Activated naive CD4-positive, alpha-beta T cell (primary cell): ENCODE measurements at regions not wholly inside any gene's neighbourhood (a gene's known extent, or its start where the extent isn't known, plus 50 kb on each side); places are given as distances from the start of the nearest gene placed in this dataset.

Source experiments
- DNase-seq, 4 experiments: peaks; one replicate each; lab custom pipeline; 2025; lab: John Stamatoyannopoulos, UW

DNA sequence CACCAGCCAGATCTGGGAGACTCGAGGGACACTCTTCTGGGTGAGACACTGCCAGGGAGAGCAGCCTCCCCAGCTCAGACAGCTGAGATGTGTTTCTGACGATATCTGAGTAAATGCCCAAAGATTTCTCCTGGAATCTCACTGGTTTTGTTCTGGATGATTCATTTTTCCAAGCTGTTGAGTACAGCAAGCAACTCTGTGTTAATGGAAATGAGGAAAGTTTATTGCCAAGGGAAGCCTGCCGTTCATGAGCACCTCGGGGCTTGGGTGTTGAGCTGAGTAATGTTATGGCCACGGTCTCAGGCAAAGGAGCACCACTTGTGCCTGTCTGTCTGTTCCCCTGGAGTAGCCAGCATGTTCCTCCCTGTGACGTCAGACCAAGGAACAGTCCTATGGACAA lies 1132.4 kb downstream of the BRD1 start:
- no peak for DNase-seq

DNA sequence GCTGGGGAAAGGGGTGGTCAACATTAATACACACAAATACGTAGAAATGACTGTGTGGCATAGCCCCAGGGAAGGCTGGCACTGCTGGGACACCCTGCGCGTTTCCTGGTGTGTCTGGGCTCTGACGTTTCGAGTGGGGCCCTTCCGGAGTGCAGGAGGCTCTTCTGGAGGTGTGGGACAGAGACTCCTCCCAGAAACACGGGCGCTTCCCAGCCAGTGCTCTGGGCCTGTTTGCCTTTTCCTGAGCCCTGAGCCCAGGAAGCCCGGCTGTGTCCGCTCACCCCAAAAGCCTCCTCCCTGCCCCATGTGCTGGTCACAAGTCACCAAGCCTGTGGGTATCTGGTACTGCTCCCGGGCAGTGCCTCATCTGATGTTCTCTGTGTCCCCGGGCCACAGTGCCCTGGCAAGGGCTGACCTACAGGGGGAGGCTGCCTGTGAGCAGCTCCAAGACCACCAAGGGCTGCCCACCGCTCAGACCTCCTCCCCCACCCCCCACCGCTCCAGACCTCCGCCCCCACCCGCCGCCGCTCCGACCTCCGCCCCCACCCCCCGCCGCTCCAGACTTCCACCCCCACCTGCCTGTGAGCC lies 1133.3 kb downstream of the BRD1 start:
- no peak for DNase-seq

DNA sequence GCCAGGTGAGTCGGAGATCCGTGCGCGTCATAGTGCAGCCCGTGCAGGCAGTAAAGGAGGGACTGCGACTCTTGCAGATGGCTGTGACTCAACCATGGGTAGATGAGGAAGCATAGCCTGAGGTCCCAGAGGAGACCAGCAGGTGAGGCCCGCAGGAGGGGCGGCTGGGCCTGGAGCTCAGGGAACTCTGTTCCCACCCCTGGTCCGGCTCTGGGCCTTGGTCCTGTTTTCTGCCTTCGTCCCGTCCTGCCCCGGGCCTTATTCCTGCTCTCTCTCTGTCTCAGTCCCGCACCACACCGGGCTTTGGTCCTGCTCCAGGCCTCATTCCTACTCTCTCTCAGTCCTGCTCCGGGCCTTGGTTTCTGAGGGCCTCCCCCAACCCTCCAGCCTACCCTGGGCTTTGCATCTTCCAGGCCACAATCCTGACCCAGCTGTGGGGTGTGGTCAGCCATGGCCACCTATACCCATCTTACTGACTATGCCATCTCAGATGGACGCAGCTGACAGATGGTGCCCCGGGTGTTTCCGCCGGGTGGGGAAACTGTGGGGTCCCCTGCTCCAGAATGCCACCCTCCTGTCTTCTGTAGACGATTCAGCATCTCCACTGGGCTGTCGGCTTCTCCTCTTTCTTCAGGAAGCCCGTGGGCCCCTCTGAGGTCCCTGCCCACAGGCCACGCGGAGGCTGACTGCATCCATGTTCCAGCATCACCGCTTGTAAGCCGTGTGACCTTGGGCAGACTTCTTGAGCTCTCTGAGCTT lies 1134.1 kb downstream of the BRD1 start:
- DNase-seq = no peak

DNA sequence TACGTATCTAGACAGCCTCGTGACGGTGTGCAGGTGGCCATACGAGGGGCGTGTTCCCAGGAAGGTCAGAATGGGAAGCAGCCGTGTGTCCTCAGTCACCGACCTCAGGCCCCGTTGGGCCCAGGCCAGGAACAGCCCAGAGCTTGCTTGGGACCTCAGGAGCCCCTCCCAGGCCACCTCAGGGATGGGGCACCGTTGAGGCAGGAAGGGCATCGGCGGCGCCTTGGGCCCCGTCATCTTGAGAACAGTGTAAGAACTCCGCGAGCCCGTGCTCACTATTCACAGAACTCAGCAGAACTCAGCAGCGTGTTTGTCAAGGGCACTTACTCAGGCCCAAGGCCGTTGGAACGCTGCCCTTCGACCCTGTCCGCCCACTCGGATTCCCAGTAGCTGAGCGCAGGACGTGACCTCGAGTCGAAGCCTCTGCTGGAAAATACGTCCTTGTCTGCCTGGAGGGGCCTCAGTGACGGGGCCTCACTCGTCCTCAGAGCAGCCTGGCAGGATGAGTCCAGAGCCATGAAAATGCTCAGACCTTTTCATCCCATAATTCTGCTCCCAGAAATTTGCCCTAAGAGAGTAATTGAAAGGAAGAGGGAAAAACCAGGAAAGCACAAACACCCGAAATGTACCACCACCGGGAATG lies 1134.8 kb downstream of the BRD1 start:
- DNase-seq = no peak

DNA sequence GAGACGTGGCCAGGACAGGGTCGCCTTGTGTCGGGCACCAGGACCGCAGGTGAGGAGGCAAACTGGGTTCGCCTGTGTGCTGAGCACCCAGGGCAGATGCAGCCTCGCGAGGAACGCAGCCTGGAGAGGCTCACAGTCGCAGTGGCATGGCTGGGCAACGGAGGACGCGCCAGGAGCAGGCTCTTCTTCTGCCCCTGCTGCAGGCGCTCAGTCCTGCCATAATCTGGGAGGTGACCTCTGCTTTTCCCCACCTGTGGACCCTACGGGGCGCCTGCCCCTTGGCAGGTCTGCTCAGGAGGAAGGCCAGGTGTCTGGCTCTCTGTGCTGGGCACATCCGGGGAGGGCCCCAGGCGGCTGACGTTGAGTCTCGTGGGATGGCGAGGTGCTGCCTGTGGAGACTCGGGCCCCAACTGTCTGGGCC lies 1136.2 kb downstream of the BRD1 start:
- no peak for DNase-seq

DNA sequence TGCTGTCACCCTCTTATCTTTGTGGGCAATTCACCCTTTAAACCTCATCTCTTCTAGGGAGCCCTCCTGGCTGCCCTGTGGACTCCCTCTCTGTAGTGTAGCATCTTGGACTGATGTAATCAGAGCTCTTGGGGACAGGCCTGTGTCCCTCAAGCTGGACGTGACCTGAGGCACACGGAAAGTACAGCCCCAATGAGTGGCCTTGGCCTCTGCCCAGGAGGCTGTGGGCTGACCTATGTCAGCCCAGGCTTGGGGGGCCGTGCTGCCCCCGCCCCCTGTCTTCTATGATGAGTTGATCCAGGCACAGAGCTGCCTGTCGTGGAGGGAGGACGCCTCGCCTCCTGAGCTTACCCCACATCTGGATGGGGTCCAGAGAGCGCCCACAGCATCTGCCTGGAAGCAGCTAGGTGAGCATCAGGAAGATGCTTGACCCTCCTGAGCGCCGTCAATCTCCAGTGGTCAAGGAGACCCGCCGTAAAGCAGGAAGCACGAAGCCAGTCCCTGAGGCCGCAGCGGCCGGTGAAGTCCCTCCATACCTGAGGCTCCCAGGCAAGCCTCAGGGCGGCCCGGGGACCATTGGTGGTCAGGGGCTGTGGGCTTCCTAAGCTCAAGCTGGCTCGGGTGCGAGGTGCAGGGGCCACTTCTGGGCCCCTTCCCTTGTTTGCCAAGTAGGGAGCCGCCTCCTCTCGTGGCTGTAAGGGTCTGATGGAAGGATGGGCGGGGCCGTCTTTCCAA lies 1136.9 kb downstream of the BRD1 start:
- DNase-seq = no peak

DNA sequence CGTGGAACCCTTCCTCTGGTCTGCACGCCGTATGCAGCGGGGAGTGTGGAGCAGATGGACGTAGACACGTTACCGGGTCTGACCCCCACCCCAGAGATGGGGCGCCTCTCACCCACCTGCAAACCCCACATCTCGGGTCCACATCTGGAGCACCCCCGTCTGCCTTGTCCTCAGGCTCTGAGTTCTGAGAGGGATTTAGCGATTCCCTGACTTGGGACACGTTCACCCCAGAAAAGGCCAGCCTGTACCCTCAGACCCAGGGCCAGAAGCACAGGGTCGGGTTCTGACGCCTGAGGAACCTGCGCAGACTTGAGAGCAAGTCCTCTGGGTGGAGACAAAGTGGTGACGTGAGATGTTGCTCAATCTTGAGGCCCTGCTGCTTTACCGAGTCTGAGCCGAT lies 1138.5 kb downstream of the BRD1 start:
- no peak for DNase-seq

DNA sequence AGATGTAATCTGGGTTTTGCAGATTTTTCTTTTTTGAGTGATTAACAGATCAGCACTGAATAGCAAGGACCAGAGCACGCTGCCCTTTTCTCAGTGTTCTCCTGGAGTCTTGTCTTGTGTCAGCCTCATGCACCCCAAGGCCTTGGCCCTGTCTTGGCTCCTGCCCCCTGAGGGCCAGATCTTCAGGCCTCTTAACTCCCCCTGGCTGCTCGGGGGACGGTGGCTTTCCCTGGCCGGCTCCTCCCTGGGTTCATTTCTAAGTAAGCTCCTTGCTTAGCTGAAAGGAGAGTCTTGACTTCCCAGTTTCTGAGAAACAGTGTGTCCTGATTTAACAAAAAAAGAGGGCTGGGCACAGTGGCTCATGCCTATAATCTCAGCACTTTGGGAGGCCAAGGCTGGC lies 1139.3 kb downstream of the BRD1 start:
- no peak for DNase-seq

DNA sequence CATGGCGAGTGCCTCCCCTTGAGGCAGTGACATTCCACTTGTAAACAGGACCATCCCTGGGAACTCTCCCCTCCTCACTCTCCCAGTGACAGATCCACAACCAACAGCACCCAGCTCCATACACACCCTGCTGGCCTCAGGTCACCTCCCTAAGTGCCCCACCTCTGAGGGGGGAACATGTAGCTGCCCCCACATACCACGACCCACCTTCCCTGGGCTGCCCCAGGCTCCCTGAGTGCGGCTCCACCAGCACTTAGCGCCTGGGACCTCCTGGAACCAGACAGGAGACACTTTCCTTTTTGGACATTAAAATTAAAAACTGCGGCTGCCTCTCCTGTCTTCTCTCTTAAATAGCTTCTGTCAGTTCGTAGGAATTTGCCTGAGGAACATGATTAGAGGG lies 1140.1 kb downstream of the BRD1 start:
- DNase-seq = no peak

DNA sequence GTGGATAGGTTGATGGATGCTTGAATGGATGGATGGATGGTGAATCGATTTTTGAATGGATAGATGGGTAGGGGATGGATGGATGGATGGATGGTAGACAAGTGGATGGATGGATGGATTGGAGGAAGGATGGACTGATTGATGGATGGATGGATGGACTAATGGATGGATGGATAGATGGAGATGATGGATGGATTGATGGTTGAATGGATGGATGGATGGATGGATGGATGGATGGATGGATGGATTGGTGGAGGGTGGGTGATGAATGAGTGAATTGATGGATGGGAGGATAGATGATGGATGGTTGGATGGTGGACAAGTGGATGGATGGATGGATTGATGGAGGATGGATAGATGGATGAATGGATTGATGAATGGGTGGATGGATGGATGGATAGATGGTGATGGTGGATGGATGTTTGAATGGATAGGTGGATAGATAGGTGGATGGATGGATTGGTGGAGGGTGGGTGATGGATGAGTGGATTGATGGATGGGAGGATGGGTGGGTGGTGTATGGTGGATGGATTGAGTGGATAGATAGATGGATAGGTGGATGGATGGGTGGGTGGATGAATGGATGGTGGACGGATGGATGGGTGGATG lies 1140.9 kb downstream of the BRD1 start:
- no peak for DNase-seq

DNA sequence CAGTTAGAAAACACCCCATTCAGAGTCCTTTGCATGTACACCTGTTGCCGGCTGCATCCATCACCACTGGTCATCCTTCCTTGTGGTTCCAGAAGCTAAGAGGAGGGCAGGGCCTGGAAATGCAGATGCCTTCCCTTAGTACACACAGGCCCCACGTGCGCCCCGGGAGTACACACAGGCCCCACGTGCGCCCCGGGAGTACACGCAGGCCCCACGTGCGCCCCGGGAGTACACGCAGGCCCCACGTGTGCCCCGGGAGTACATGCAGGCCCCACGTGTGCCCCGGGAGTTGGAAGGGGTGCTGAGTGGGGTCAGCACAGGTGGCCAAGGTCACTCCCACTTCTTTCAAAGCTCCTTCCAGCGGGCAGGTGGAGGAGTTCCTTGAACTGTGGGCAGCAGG lies 1141.9 kb downstream of the BRD1 start:
- no peak for DNase-seq

DNA sequence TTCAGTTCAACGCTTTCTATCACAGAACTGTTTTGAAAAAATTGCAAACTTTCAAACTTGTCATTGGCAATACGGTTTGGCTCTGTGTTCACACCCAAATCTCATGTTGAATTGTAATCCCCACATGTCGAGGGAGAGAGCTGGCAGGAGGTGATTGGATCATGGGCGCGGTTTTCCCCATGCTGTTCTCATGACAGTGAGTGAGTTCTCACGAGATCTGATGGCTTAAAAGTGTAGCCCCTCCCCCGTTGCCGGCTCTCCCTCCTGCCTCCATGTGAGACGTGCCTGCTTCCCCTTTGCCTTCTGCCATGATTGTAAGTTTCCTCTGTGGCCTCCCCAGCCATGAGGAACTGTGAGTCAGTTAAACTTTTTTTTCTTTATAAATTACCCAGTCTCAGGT lies 1144.0 kb downstream of the BRD1 start:
- no peak for DNase-seq

DNA sequence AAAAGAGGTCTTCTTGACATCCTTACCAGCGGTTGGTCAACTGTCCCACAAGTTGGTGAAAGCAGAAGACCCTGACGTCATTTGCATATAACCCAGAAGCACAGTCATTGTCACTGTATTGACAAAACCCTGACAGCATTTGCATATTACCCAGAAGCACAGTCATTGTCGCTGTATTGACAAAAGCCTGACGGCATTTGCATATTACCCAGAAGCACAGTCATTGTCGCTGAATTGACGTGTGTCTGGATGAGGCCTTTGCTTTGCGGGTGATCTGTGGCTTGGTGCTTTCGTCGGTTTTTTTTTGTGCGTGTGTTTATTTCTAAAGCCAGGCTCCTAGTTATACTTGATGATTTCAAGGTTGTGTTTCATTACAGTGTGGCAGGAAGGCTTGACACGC lies 1145.2 kb downstream of the BRD1 start:
- no peak for DNase-seq

DNA sequence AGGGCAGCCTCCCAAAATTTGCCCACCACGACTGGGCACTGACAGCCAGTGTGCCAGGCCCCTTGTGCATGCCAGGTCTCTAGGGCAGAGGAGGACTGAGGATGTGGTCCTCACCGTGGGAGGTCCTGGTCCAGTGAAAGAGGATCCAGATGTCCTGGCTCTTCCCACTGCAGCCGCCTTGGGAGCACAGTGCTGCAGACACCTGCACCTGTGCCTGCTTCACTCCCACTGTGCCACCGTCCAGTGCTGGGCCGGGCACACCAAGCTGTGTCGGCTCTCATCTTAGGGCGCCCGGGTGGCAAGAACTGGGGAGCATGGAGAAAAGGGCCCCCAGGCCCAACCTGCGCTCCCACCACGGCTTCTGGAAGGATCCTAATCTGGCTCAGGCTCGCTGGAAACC lies 1147.1 kb downstream of the BRD1 start:
- no peak for DNase-seq

DNA sequence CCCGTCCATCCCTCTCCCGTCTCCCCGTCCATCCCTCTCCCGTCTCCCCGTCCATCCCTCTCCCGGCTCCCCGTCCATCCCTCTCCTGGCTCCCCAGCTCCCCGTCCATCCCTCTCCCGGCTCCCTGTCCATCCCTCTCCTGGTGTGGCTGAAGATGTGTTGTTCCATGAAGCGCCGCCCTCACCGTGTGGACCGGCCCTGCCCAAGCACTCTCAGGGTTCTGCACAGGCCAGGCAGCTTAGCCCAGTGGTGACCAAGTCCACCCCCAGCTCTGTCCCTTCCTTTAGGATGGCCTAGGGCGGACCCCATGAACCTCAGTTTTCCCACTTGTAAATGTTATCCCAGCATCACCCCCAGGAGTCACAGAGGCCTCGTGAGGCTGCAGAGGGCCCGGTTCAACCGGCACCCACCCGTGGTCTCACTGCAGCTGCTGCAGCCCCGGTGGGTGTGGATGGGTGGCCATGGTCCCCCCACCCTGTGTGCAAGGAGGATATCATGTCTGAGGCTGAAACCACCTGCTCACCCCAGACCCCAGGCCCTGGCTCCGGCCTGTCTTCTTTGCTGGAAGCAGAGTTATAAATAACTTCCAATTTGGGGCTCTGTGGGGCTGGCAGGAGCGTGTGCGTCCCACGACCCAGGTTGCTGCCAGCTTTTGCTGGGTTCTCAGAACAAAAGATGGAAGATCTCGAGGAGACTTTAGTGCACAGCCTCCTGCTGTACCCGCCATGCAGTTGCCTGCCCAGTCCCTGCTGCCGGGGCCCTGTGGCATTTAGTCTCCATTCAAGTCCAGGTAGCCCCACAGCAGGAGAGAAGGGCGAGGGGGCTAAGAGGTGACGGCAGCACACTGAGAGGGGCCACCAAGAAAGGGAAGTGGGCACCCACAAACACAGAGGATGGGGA lies 1147.8 kb downstream of the BRD1 start:
- DNase-seq = no peak

DNA sequence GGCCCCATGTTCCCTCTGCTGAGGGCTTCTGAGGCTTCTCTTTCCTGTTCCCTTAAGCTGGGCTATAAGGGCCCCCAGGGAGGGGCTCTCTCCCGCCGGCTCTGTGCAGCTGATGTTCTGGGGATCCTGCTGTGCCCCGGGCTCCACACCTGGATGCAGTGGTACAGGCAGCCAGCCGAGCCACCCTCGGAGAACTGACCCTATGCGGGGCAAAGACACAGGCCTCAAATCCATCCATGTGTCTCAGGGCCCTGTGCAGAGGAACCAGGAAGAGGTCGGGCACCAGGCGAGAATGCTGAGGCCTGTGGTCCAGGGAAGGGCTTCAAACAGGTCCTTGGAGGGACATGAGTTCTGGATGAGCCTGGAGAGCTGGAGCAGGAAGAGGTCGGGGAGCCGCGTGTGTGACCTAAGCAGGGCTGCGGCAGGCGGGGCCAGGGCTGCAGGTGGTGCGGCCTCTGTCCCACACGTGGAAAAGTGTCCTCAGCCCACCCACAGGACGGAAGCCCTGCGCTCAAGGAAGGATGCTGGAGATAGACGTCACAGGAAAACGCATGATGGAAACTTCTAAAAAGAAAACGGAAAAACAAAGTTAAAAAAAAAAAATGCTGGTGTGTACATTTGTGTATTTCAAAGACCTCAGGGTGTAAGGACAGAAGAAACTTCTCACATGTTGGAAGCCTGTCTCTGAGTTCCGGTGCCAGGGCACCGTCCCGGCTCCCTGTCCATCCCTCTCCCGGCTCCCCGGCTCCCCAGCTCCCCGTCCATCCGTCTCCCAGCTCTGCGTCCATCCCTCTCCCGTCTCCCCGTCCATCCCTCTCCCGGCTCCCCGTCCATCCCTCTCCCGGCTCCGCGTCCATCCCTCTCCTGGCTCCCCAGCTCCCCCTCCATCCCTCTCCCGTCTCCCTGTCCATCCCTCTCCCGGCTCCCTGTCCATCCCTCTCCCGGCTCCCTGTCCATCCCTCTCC lies 1149.2 kb downstream of the BRD1 start:
- DNase-seq = no peak

DNA sequence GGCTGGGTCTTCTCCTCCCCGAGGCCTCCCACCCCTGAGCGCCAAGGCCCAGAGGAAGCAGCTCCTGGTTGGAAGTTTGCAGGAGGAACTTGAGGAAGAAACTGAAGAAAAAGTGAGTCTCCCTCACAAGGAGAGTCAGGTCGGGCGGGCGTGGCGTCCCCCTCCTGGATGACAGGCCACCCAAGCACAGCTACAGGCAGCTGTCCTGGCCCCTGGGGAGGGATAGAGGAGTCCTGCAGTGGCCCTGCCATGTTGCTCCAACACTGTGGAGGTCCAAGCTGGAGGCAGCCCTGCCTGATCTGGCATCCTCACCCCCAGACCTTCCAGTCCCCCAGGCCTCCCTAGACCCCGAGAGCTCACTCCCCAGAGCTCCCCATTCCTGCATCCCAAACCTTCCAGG lies 1150.1 kb downstream of the BRD1 start:
- no peak for DNase-seq

DNA sequence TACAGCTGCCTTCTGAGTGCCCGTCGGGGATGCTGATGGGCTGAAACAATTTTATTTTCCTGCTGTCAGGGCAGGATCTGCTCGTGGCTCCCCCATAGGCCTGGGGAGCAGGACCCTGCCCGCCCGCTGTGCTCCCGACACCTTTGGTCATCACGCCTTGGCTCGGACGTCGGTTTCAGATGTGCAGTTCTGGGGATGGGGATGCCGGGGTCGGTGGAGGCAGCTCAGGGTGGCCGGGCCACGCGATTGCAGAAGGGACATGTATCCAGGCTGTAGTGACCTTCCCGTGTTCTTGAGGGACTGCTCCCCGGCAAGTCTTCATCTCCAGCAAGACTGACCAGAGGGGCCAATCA lies 1150.5 kb downstream of the BRD1 start:
- DNase-seq = no peak

DNA sequence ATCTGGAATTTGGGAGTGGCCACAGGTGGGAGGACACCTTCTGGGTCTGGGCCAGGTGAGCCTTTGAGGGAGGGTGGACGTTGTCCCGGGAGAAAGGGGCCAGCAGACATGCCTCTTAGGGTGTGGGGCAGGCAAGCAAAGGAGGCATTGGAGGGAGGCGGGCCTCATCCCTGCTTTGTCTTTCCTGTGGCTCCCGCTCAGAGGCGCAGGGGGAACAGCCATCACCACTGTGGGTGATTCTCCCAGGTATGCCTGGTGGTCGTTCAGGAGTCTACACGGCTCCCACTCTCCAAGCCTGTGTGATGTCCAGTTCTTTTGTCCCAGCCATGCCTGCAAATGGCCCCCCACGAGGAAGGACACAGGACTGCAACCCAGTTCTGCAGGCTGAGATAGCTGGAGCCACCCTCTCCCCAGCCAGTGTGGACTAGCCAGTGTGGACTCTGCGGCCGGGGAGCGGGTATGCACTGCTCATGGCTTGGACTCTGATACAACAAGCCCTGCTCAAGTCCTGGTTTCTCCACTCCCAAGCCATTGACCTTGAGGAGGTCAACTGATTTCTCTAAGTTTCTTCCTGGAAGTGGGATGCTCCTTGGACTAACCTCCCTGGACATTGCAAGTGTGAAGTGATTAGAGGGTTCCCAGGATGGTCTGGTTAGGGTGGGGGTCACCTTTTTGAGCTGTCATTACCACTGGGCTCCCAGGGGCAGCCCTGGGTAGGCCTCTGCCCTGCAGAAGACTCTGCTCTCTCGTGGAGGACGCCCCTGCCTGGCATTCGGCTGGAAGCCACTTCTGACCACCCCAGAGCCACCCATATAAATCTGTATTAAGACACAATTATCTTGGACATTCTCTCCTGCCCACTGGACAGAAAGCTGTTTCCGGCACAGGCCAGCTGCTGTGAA lies 1151.2 kb downstream of the BRD1 start:
- DNase-seq = no peak
